HEK293T (cell line): ENCODE measurements at regions not wholly inside any gene's neighbourhood (a gene's known extent, or its start where the extent isn't known, plus 50 kb on each side); places are given as distances from the start of the nearest gene placed in this dataset.

Source experiments
- FOXK2 ChIP-seq: fragments of 450-650 bp; IDR thresholded peaks from 2 replicates; pipeline ENCODE4 v1.6.1; 2016; ENCODE audit warnings: mild to moderate bottlenecking
- TARDBP ChIP-seq: fragments of 450-650 bp; IDR thresholded peaks from 2 replicates; pipeline ENCODE4 v1.6.1; 2016
- TF ChIP-seq, protein P1 (sequence below): fragments of 450-650 bp; IDR thresholded peaks from 2 replicates; pipeline ENCODE4 v1.6.1; 2016

DNA sequence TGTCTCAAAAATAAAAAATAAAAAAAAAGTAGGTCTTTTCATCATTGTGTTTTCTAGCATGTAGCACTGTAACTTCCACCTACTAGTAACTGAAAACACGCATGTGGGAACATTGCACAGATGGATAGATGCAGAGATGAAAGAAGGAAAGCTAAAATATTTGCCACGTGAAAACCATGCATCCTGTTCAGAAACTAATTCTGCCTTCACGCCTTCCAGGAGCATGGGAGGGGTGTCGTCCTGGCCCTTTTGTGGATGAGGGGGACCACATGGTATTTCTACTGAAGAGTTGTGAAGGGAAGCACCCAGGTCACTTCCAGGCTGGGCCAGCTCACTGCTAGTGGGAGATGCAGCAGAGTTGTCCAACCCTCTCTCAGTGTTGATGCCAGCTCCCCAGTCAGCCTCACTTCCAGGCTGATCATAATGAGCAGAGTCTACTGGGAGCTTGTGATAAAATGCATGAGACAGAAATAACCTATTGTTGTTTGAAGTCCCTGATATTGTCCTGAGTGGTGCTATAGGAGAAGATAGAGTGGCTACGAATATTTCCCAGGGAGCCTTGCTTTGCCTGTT, 287.1 kb upstream of the CELF2 start:
- no peak for TF ChIP-seq TARDBP
- TF ChIP-seq, protein P1, sequence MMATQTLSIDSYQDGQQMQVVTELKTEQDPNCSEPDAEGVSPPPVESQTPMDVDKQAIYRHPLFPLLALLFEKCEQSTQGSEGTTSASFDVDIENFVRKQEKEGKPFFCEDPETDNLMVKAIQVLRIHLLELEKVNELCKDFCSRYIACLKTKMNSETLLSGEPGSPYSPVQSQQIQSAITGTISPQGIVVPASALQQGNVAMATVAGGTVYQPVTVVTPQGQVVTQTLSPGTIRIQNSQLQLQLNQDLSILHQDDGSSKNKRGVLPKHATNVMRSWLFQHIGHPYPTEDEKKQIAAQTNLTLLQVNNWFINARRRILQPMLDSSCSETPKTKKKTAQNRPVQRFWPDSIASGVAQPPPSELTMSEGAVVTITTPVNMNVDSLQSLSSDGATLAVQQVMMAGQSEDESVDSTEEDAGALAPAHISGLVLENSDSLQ, result no peak
- no peak for TF ChIP-seq FOXK2
